K562 (cell line): ENCODE measurements at regions not wholly inside any gene's neighbourhood (a gene's known extent, or its start where the extent isn't known, plus 50 kb on each side); places are given as distances from the start of the nearest gene placed in this dataset.
A peak's percentile ranks its signal among the peaks of the same experiment; 100 is the strongest.

Experiments used
- BDP1 ChIP-seq: IDR thresholded peaks from 3 replicates; pipeline ENCODE4 v1.6.1; 2011; ENCODE audit not compliant: insufficient read length, insufficient read depth
- BRCA1 ChIP-seq, 2 experiments: fragments of 450-650 bp in 1 of 2; sonication (generic) in 1 of 2; formaldehyde crosslinking in 1 of 2; IDR thresholded peaks; 2 replicates each; pipeline versions ENCODE4 v1.5.0 to v1.6.1; 2017 to 2020; ENCODE audit warnings: mild to moderate bottlenecking in 1 of 2, missing genetic modification reagents in 1 of 2
- CBX2 ChIP-seq: fragments of 200-600 bp; sonication (generic); IDR thresholded peaks from one replicate; pipeline ENCODE4 v1.6.1; 2012; ENCODE audit warnings: mild to moderate bottlenecking, low read length, inconsistent platforms; ENCODE audit not compliant: insufficient read depth, poor library complexity, severe bottlenecking
- E2F3 ChIP-seq: fragments of 250-450 bp; sonication (Bioruptor Pico); IDR thresholded peaks from 2 replicates; pipeline ENCODE4 v1.4.0; 2020; ENCODE audit warnings: mild to moderate bottlenecking
- ETV1 ChIP-seq: fragments of 450-650 bp; conservative IDR thresholded peaks from 2 replicates; pipeline ENCODE4 v1.6.1; 2016; ENCODE audit warnings: missing genetic modification characterization, control low read depth, low read depth, missing compliant biosample characterization
- HDAC1 ChIP-seq, 2 experiments: fragments of 450-650 bp; IDR thresholded peaks; 2 replicates each; pipeline ENCODE4 v1.6.1; 2016 to 2017; ENCODE audit warnings: inconsistent platforms in 1 of 2, mild to moderate bottlenecking in 1 of 2, moderate library complexity in 1 of 2
- JUN ChIP-seq, 2 experiments: sonication (generic) in 1 of 2; formaldehyde crosslinking in 1 of 2; IDR thresholded peaks; 2 replicates each; pipeline versions ENCODE4 v1.6.1 to v1.8.0; 2012 to 2022; ENCODE audit warnings: borderline replicate concordance in 2 of 2, mild to moderate bottlenecking in 2 of 2, improper control_type of control experiment in 1 of 2, low read depth in 1 of 2, low read length in 1 of 2, missing genetic modification reagents in 1 of 2
- MAFG ChIP-seq: fragments of 450-650 bp; conservative IDR thresholded peaks from 2 replicates; pipeline ENCODE4 v1.6.1; 2016; ENCODE audit warnings: missing genetic modification characterization, missing compliant biosample characterization
- NCOA2 ChIP-seq, 2 experiments: fragments of 450-650 bp; IDR thresholded peaks; 2 replicates each; pipeline ENCODE4 v1.6.1; 2018; ENCODE audit warnings: mild to moderate bottlenecking in 2 of 2, moderate library complexity in 1 of 2; ENCODE audit not compliant: partially characterized antibody in 2 of 2
- NFXL1 ChIP-seq: fragments of 450-650 bp; formaldehyde crosslinking; IDR thresholded peaks from 2 replicates; pipeline ENCODE4 v1.4.0; 2021; ENCODE audit warnings: mild to moderate bottlenecking
- NR2C1 ChIP-seq, 2 experiments: fragments of 450-650 bp; IDR thresholded peaks; 2 replicates each; pipeline ENCODE4 v1.6.1; 2017; ENCODE audit warnings: mild to moderate bottlenecking in 2 of 2, antibody characterized with exemption in 1 of 2, inconsistent platforms in 1 of 2, missing compliant biosample characterization in 1 of 2, missing genetic modification characterization in 1 of 2
- NR4A1 ChIP-seq, 2 experiments: fragments of 250-450 bp in 1 of 2; fragments of 450-650 bp in 1 of 2; sonication (Bioruptor Pico) in 1 of 2; IDR thresholded peaks; 2 replicates each; pipeline versions ENCODE4 v1.4.0 to v1.6.1; 2016 to 2020; ENCODE audit warnings: mild to moderate bottlenecking in 2 of 2, missing compliant biosample characterization in 1 of 2, missing genetic modification characterization in 1 of 2, moderate library complexity in 1 of 2
- PHB2 ChIP-seq: fragments of 450-650 bp; IDR thresholded peaks from 2 replicates; pipeline ENCODE4 v1.6.1; 2017; ENCODE audit warnings: low read depth
- PHF21A ChIP-seq: fragments of 450-650 bp; IDR thresholded peaks from 2 replicates; pipeline ENCODE4 v1.6.1; 2017; ENCODE audit warnings: low read depth, borderline replicate concordance
- RBM14 ChIP-seq: fragments of 200-400 bp; formaldehyde crosslinking; IDR thresholded peaks from 2 replicates; pipeline ENCODE4 v1.6.1; 2018; ENCODE audit warnings: low read depth, mild to moderate bottlenecking, low read length, moderate library complexity, borderline replicate concordance; ENCODE audit not compliant: insufficient read depth
- RBM34 ChIP-seq: fragments of 200-400 bp; formaldehyde crosslinking; IDR thresholded peaks from 2 replicates; pipeline ENCODE4 v1.6.1; 2018; ENCODE audit warnings: low read length, borderline replicate concordance; ENCODE audit not compliant: insufficient read depth
- RBM39 ChIP-seq: fragments of 200-400 bp; formaldehyde crosslinking; optimal IDR thresholded peaks from 2 replicates; pipeline ENCODE3; 2018; ENCODE audit warnings: low read depth, low read length
- SETDB1 ChIP-seq: IDR thresholded peaks from one replicate; pipeline ENCODE4 v1.6.1; 2012; ENCODE audit warnings: low read length, control low read depth, inconsistent platforms
- SMAD3 ChIP-seq: fragments of 450-650 bp; formaldehyde crosslinking; conservative IDR thresholded peaks from 2 replicates; pipeline ENCODE4 v1.4.0; 2020; ENCODE audit warnings: mild to moderate bottlenecking
- SNAPC5 ChIP-seq: fragments of 250-450 bp; sonication (Bioruptor Pico); IDR thresholded peaks from 2 replicates; pipeline ENCODE4 v1.8.0; 2021; ENCODE audit warnings: moderate library complexity, mild to moderate bottlenecking, inconsistent platforms
- ZNF121 ChIP-seq: sonication (generic); formaldehyde crosslinking; conservative IDR thresholded peaks from 2 replicates; pipeline ENCODE4 v1.8.0; 2022; ENCODE audit warnings: missing genetic modification reagents
- ZNF140 ChIP-seq: fragments of 250-450 bp; sonication (Bioruptor Pico); IDR thresholded peaks from 2 replicates; pipeline ENCODE4 v1.8.0; 2021; ENCODE audit warnings: moderate library complexity, mild to moderate bottlenecking, inconsistent platforms
- TF ChIP-seq, protein P1 (sequence below): IDR thresholded peaks from 2 replicates; pipeline ENCODE4 v1.6.1; 2011; ENCODE audit warnings: borderline replicate concordance, low read depth, mild to moderate bottlenecking, moderate library complexity, low read length; ENCODE audit not compliant: insufficient read depth, poor library complexity, severe bottlenecking
- TF ChIP-seq, protein P2 (sequence below): IDR thresholded peaks from 3 replicates; pipeline ENCODE4 v1.6.1; 2011; ENCODE audit warnings: borderline replicate concordance, mild to moderate bottlenecking; ENCODE audit not compliant: insufficient read length, insufficient read depth
- TF ChIP-seq, protein P3 (sequence below): fragments of 450-650 bp; IDR thresholded peaks from 2 replicates; pipeline ENCODE4 v1.6.1; 2016; ENCODE audit warnings: low read depth, mild to moderate bottlenecking, moderate library complexity

- TF ChIP-seq JUN (IDR thresholded peaks at IDR 0.05; ENCODE audit: borderline replicate concordance, low read depth, low read length): no peak
- TF ChIP-seq JUN (CRISPR knock-in tag; IDR thresholded peaks at IDR 0.05; ENCODE audit: borderline replicate concordance): no peak
- TF ChIP-seq E2F3 (CRISPR knock-in tag): no peak
- no peak for TF ChIP-seq ETV1
- no peak for TF ChIP-seq ZNF121 (CRISPR knock-in tag)
- TF ChIP-seq MAFG (tag): no peak
- TF ChIP-seq RBM34: no peak
- no peak for TF ChIP-seq CBX2
- no peak for TF ChIP-seq RBM14
- TF ChIP-seq NR4A1 (CRISPR knock-in tag; IDR thresholded peaks at IDR 0.05): no peak
- TF ChIP-seq NR4A1 (tag; IDR thresholded peaks at IDR 0.05): no peak
- peak; percentile 87 for TF ChIP-seq PHB2
- no peak for TF ChIP-seq NR2C1 (IDR thresholded peaks at IDR 0.05)
- no peak for TF ChIP-seq NR2C1 (tag; IDR thresholded peaks at IDR 0.05)
- TF ChIP-seq, protein P1, sequence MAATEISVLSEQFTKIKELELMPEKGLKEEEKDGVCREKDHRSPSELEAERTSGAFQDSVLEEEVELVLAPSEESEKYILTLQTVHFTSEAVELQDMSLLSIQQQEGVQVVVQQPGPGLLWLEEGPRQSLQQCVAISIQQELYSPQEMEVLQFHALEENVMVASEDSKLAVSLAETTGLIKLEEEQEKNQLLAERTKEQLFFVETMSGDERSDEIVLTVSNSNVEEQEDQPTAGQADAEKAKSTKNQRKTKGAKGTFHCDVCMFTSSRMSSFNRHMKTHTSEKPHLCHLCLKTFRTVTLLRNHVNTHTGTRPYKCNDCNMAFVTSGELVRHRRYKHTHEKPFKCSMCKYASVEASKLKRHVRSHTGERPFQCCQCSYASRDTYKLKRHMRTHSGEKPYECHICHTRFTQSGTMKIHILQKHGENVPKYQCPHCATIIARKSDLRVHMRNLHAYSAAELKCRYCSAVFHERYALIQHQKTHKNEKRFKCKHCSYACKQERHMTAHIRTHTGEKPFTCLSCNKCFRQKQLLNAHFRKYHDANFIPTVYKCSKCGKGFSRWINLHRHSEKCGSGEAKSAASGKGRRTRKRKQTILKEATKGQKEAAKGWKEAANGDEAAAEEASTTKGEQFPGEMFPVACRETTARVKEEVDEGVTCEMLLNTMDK: no peak
- TF ChIP-seq, protein P2, sequence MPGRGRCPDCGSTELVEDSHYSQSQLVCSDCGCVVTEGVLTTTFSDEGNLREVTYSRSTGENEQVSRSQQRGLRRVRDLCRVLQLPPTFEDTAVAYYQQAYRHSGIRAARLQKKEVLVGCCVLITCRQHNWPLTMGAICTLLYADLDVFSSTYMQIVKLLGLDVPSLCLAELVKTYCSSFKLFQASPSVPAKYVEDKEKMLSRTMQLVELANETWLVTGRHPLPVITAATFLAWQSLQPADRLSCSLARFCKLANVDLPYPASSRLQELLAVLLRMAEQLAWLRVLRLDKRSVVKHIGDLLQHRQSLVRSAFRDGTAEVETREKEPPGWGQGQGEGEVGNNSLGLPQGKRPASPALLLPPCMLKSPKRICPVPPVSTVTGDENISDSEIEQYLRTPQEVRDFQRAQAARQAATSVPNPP: no peak
- TF ChIP-seq ZNF140 (CRISPR knock-in tag): no peak
- no peak for TF ChIP-seq NFXL1 (CRISPR knock-in tag)
- peak; percentile 60 to 79 for TF ChIP-seq NCOA2 (IDR thresholded peaks at IDR 0.05; ENCODE audit: partially characterized antibody in 2 of 2)
- TF ChIP-seq RBM39: no peak
- no peak for TF ChIP-seq SNAPC5 (CRISPR knock-in tag)
- TF ChIP-seq SETDB1: no peak
- peak; percentile 80 for TF ChIP-seq SMAD3
- TF ChIP-seq BRCA1 (IDR thresholded peaks at IDR 0.05): no peak
- TF ChIP-seq BRCA1 (CRISPR knock-in tag; IDR thresholded peaks at IDR 0.05): no peak
- TF ChIP-seq, protein P3, sequence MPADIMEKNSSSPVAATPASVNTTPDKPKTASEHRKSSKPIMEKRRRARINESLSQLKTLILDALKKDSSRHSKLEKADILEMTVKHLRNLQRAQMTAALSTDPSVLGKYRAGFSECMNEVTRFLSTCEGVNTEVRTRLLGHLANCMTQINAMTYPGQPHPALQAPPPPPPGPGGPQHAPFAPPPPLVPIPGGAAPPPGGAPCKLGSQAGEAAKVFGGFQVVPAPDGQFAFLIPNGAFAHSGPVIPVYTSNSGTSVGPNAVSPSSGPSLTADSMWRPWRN: 0 out of 2 replicates have a peak, but pooled peaks have one; percentile 58
- TF ChIP-seq HDAC1 (IDR thresholded peaks at IDR 0.05): peak in 1 of 2 experiments; percentile 54; a peak in 1 of 4 replicates
- no peak for TF ChIP-seq PHF21A
- TF ChIP-seq BDP1: no peak
Measured at GRCh38 chr7:88689821-88690220, 69.7 kb upstream of the ZNF804B start (continued).
